HFF-Myc (cell line): ENCODE measurements at regions not wholly inside any gene's neighbourhood (a gene's known extent, or its start where the extent isn't known, plus 50 kb on each side); places are given as distances from the start of the nearest gene placed in this dataset.
"Not testable (repeated sequence)": the region's sequence is repeated elsewhere in the genome, so short reads cannot be mapped to it uniquely, and the experiment has no call there.

Experiments used
- DNase-seq: peaks from one replicate; pipeline ENCODE4 v3.0.0-alpha.2; 2011; ENCODE audit warnings: low read depth; ENCODE audit errors: extremely low read depth
- H3K4me3 ChIP-seq: replicated peaks from 2 replicates; pipeline ENCODE4 v1.5.1; 2011; ENCODE audit warnings: low read depth, mild to moderate bottlenecking, control low read depth, low read length
- CTCF ChIP-seq: IDR thresholded peaks from 2 replicates; pipeline ENCODE4 v1.5.1; 2012; ENCODE audit warnings: mild to moderate bottlenecking, low read depth, low read length, control low read depth; ENCODE audit errors: missing control alignments

GRCh38 chr1:182235952-182236650 lies 155.5 kb downstream of the GLUL start:
- no peak overlapping the region for H3K4me3 ChIP-seq
- DNase-seq: no peak
- no peak for TF ChIP-seq CTCF

- no peak for TF ChIP-seq CTCF
- DNase-seq: no peak
- no peak overlapping the region for H3K4me3 ChIP-seq
Observed at GRCh38 chr1:182235604-182235951, 156.0 kb downstream of the GLUL start.

GRCh38 chr1:182229921-182230491 lies 161.6 kb downstream of the GLUL start:
- TF ChIP-seq CTCF: no peak
- DNase-seq: no peak
- no peak overlapping the region for H3K4me3 ChIP-seq

GRCh38 chr1:182229451-182229850 lies 162.1 kb downstream of the GLUL start:
- no peak for TF ChIP-seq CTCF
- DNase-seq: no peak
- no peak overlapping the region for H3K4me3 ChIP-seq

- no peak for TF ChIP-seq CTCF
- no peak for DNase-seq
- H3K4me3 ChIP-seq: no peak overlapping the region
Observed at GRCh38 chr1:182227864-182228547, 163.6 kb downstream of the GLUL start.

GRCh38 chr1:182226618-182227017 lies 165.0 kb downstream of the GLUL start:
- DNase-seq: no peak
- TF ChIP-seq CTCF: no peak
- H3K4me3 ChIP-seq: no peak overlapping the region

GRCh38 chr1:182225755-182226154 lies 164.2 kb upstream of the ZNF648 start:
- not testable (repeated sequence) for H3K4me3 ChIP-seq, DNase-seq

- H3K4me3 ChIP-seq, DNase-seq: not testable (repeated sequence)
Observed at GRCh38 chr1:182221990-182222389, 160.5 kb upstream of the ZNF648 start.

- DNase-seq, H3K4me3 ChIP-seq: not testable (repeated sequence)
Observed at GRCh38 chr1:182221367-182221766, 159.9 kb upstream of the ZNF648 start.
